GM12878 (cell line): ENCODE measurements at regions not wholly inside any gene's neighbourhood (a gene's known extent, or its start where the extent isn't known, plus 50 kb on each side); places are given as distances from the start of the nearest gene placed in this dataset.

Source experiments
- ATAC-seq: fragments of 200-7000 bp; cut with Tn5 transposase; 3 replicates; pipeline ENCODE4 v1.9.1; 2020; ENCODE audit warnings: mild to moderate bottlenecking, moderate library complexity
- BruUV-seq: library from RNA; stranded (reverse); fragments of 400-500 nt; replicated peaks from 2 replicates; lab custom pipeline; 2021; lab: Mats Ljungman, UMichigan
- CTCF ChIA-PET: fragments of 300-600 bp; sonication (Branson Sonifier 250); formaldehyde crosslinking; extraction: SDS; loops from one replicate; lab custom pipeline; 2021; ENCODE audit warnings: inconsistent platforms; lab: Yijun Ruan, JAX
- POLR2A ChIA-PET: fragments of 350-600 bp; formaldehyde crosslinking; extraction: SDS; loops from one replicate; lab custom pipeline; 2021; ENCODE audit warnings: inconsistent platforms; lab: Charles Lee
- RAD21 ChIA-PET: fragments of 300-600 bp; sonication (Branson Sonifier 250); formaldehyde crosslinking; loops from one replicate; lab custom pipeline; 2023; ENCODE audit warnings: antibody characterized with exemption; ENCODE audit not compliant: unreplicated experiment; lab: Charles Lee
- SMC1A ChIA-PET: fragments of 300-600 bp; sonication (Branson Sonifier 250); formaldehyde crosslinking; loops from one replicate; lab custom pipeline; 2023; ENCODE audit not compliant: unreplicated experiment, uncharacterized antibody; lab: Charles Lee
- DNase-seq: peaks from one replicate; pipeline ENCODE4 v3.0.0-alpha.2; 2011; ENCODE audit warnings: low read depth, low spot score
- FAIRE-seq: peaks from 3 replicates; lab custom pipeline; 2011; peaks lifted over from hg19 to GRCh38; lab: Jason Lieb, UNC
- H2AFZ ChIP-seq: 2 replicates; pipeline ENCODE4 v1.6.0; 2011; ENCODE audit warnings: low read depth, low read length, control low read depth; ENCODE audit not compliant: control insufficient read depth
- H3K27ac ChIP-seq: 2 replicates; pipeline ENCODE4 v1.5.1; 2011; ENCODE audit warnings: control low read depth; ENCODE audit not compliant: control insufficient read depth, insufficient read depth
- H3K27me3 ChIP-seq, 2 experiments: replicated peaks in 1 of 2; 2 replicates each; pipeline versions ENCODE4 v1.6.0 to v1.6.1; 2011; ENCODE audit warnings: low read length in 1 of 2; ENCODE audit not compliant: control insufficient read depth in 2 of 2, insufficient read depth in 2 of 2
- H3K36me3 ChIP-seq, 2 experiments: 2 replicates each; pipeline ENCODE4 v1.5.1; 2011; ENCODE audit warnings: low read length in 1 of 2; ENCODE audit not compliant: control insufficient read depth in 2 of 2, insufficient read depth in 2 of 2
- H3K4me1 ChIP-seq: 2 replicates; pipeline ENCODE4 v1.6.1; 2011; ENCODE audit warnings: mild to moderate bottlenecking, low read length, moderate library complexity, mixed read lengths; ENCODE audit not compliant: control insufficient read depth, insufficient read depth
- H3K4me2 ChIP-seq: 2 replicates; pipeline ENCODE4 v1.6.0; 2011; ENCODE audit warnings: control low read depth; ENCODE audit not compliant: control insufficient read depth, insufficient read depth
- H3K4me3 ChIP-seq: fragments of 200-600 bp; sonication (generic); 2 replicates; pipeline ENCODE4 v1.5.1; 2016
- H3K79me2 ChIP-seq: 2 replicates; pipeline ENCODE4 v1.6.0; 2011; ENCODE audit warnings: low read length; ENCODE audit not compliant: control insufficient read depth, insufficient read depth
- H3K9ac ChIP-seq: 2 replicates; pipeline ENCODE4 v1.8.0; 2011; ENCODE audit warnings: low read length, control low read depth, mixed read lengths; ENCODE audit not compliant: control insufficient read depth, insufficient read depth
- H3K9me3 ChIP-seq: replicated peaks from 3 replicates; pipeline ENCODE4 v1.5.1; 2011; ENCODE audit warnings: mild to moderate bottlenecking, low read length; ENCODE audit not compliant: control insufficient read depth, insufficient read depth
- H4K20me1 ChIP-seq: 2 replicates; pipeline ENCODE4 v1.6.0; 2011; ENCODE audit not compliant: control insufficient read depth, insufficient read depth
- MEF2B ChIP-seq: fragments of 450-650 bp; IDR thresholded peaks from 2 replicates; pipeline ENCODE4 v1.6.1; 2018; ENCODE audit warnings: mild to moderate bottlenecking, moderate library complexity; ENCODE audit not compliant: partially characterized antibody, poor library complexity, severe bottlenecking
- RCOR1 ChIP-seq: conservative IDR thresholded peaks from 2 replicates; pipeline ENCODE4 v1.6.1; 2012; ENCODE audit warnings: low read depth, low read length, improper control_type of control experiment
- WGBS: methylation state at CpG from one replicate; pipeline ENCODE4 v1.1.6; 2016; ENCODE audit warnings: low lambda C conversion rate; ENCODE audit not compliant: insufficient replicate concordance, insufficient coverage; ENCODE audit errors: missing lambda C conversion rate; 5-methylcytosine and 5-hydroxymethylcytosine counted together
- in situ Hi-C: fragments of 300-500 bp; cut with MboI; formaldehyde crosslinking; loops from 9 replicates; pipeline ENCODE4 v1.14.3; 2018; ENCODE audit warnings: mixed read lengths
- intact Hi-C: fragments of 100-400 bp; cut with micrococcal nuclease; formaldehyde crosslinking; loops from one replicate; pipeline ENCODE4 v1.14.2; 2022; ENCODE audit not compliant: unreplicated experiment
- TF ChIP-seq, protein P1 (sequence below): IDR thresholded peaks from 2 replicates; pipeline ENCODE4 v1.6.1; 2012; ENCODE audit warnings: low read depth, low read length, improper control_type of control experiment
- TF ChIP-seq, protein P2 (sequence below): fragments of 450-650 bp; formaldehyde crosslinking; IDR thresholded peaks from 2 replicates; pipeline ENCODE4 v1.4.0; 2022; ENCODE audit warnings: mild to moderate bottlenecking, moderate library complexity

DNA sequence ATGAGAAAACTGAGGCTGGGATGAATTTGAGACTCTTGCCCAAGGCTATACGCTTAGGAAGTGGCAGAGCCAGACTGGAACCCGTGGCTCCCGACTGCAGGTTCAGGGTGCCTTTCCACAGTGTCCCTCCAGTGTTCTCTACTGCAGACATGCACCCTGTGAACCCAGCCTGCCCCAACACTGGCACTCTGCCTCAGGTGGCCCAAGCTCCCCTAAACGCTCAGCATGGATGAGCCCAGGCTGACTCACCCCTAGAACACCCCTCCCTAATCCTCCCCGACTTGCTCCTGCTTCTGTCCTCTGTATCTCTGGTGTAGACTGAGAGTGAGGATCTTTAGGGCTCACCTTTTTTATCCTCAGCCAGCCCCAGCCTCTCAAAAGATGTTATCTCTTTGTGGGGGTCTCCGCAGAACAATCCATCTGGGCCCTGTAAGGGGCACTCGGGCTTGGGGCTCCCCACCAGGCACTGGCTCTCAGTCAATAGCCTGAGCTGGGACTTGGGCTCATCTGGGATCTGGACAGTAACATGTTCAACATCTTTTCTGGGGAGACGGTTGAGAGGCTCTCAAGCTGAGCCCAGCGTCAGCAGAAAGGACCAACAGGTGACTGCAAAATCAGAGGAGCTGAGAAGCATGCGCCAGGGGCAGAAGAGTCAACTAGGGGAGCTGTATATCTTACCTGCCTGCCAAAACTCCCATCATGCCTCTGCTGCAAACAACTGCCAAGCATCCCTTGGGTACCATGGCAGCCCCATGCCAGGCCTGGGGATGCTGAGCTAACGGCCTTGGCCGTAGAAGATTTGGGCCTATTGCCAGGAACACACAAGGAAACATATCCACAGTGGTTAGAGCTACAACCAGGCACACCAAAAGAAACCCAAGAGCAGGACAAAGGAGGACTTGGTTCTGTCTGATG, 176.2 kb downstream of the BUD13 start:
- no peaks in the 10 kb centered on the region for H3K9me3 ChIP-seq
- H2AFZ ChIP-seq: no peak overlapping the region
- no peak for ATAC-seq
- no peak overlapping the region for H3K4me3 ChIP-seq
- H3K4me1 ChIP-seq: no peaks in the 10 kb centered on the region
- no peaks in the 10 kb centered on the region for H4K20me1 ChIP-seq
- in situ Hi-C loops: no loop called here
- intact Hi-C loops: no loop called here
- H3K79me2 ChIP-seq: no peaks in the 10 kb centered on the region
- H3K4me2 ChIP-seq: no peak overlapping the region
- no peak for DNase-seq
- WGBS: 23% methylated on average over 12 of the region's 12 CpGs
- H3K27ac ChIP-seq: no peak overlapping the region
- FAIRE-seq: no peak
- BruUV-seq: no TSS peak
- SMC1A ChIA-PET: no interaction called here
- POLR2A ChIA-PET: no interaction called here
- no peaks in the 10 kb centered on the region for H3K36me3 ChIP-seq
- H3K9ac ChIP-seq: no peak overlapping the region
- RAD21 ChIA-PET: no interaction called here
- TF ChIP-seq, protein P1, sequence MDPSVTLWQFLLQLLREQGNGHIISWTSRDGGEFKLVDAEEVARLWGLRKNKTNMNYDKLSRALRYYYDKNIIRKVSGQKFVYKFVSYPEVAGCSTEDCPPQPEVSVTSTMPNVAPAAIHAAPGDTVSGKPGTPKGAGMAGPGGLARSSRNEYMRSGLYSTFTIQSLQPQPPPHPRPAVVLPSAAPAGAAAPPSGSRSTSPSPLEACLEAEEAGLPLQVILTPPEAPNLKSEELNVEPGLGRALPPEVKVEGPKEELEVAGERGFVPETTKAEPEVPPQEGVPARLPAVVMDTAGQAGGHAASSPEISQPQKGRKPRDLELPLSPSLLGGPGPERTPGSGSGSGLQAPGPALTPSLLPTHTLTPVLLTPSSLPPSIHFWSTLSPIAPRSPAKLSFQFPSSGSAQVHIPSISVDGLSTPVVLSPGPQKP: no peak
- TF ChIP-seq, protein P2, sequence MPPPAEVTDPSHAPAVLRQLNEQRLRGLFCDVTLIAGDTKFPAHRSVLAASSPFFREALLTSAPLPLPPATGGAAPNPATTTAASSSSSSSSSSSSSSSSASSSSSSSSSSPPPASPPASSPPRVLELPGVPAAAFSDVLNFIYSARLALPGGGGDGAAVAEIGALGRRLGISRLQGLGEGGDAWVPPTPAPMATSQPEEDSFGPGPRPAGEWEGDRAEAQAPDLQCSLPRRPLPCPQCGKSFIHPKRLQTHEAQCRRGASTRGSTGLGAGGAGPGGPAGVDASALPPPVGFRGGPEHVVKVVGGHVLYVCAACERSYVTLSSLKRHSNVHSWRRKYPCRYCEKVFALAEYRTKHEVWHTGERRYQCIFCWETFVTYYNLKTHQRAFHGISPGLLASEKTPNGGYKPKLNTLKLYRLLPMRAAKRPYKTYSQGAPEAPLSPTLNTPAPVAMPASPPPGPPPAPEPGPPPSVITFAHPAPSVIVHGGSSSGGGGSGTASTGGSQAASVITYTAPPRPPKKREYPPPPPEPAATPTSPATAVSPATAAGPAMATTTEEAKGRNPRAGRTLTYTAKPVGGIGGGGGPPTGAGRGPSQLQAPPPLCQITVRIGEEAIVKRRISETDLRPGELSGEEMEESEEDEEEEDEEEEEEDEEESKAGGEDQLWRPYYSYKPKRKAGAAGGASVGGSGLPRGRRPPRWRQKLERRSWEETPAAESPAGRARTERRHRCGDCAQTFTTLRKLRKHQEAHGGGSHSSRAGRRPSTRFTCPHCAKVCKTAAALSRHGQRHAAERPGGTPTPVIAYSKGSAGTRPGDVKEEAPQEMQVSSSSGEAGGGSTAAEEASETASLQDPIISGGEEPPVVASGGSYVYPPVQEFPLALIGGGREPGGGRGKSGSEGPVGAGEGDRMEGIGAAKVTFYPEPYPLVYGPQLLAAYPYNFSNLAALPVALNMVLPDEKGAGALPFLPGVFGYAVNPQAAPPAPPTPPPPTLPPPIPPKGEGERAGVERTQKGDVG (CRISPR knock-in tag): no peak
- TF ChIP-seq MEF2B: no peak
- TF ChIP-seq RCOR1: no peak
- H3K27me3 ChIP-seq: peaks cover 0 to 5% of the 10 kb centered on the region in 2 experiments; a peak in 2 of 4 replicates
- CTCF ChIA-PET: no interaction called here
